Activated T-cell treated with anti-CD3 and anti-CD28 coated beads, Interleukin-2, amount 50 U/mL, for 4 hours (primary cell): ENCODE measurements at regions not wholly inside any gene's neighbourhood (a gene's known extent, or its start where the extent isn't known, plus 50 kb on each side); places are given as distances from the start of the nearest gene placed in this dataset.
"Not testable (repeated sequence)": the region's sequence is repeated elsewhere in the genome, so short reads cannot be mapped to it uniquely, and the experiment has no call there.

Experiments used
- ATAC-seq, 2 donors: fragments of 200-7000 bp; cut with Tn5 transposase; one replicate each; pipeline ENCODE4 v1.10.0; 2021
- DNase-seq: peaks from one replicate; pipeline ENCODE4 v3.0.0-alpha.2; 2020
- H3K27me3 Mint-ChIP-seq: one replicate; pipeline ENCODE4 v1.8.0; 2021; ENCODE audit warnings: low read depth, mixed read lengths
- H3K36me3 Mint-ChIP-seq: one replicate; pipeline ENCODE4 v1.8.0; 2022; ENCODE audit warnings: mixed read lengths; ENCODE audit not compliant: insufficient read depth
- H3K4me1 Mint-ChIP-seq: one replicate; pipeline ENCODE4 v1.8.0; 2021; ENCODE audit warnings: low read depth, mixed read lengths
- H3K4me3 Mint-ChIP-seq: one replicate; pipeline ENCODE4 v1.8.0; 2021; ENCODE audit warnings: mild to moderate bottlenecking, moderate library complexity, mixed read lengths
- H3K9me3 Mint-ChIP-seq: one replicate; pipeline ENCODE4 v1.8.0; 2021; ENCODE audit warnings: mixed read lengths

DNA sequence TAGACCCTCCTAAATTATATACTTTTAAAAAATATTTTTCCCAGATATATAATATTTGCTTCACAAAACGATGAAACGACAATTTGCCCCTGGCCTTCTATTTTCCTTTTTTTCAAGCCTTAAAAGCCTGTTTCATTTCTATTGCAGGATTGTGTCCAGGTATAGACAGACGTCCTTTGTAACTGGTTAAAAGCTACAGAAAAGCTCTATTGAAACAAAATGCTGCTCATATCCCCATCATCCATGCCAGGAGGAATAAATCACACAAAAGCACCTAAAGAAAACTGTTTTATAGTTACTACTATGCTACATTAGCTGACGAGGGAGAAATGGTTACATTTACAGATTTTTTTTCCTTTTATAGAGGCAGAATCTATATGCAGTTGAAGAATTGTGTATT lies 765.1 kb downstream of the DIAPH3 start:
- Mint-ChIP-seq H3K4me1 (no peaks in the 10 kb centered on the region), H3K9me3 (peaks cover 5% of the 10 kb centered on the region), H3K36me3 (no peaks in the 10 kb centered on the region), H3K4me3 (no peak overlapping the region), H3K27me3 (peaks cover 16% of the 10 kb centered on the region)
- no peak for ATAC-seq
- no peak for DNase-seq

DNA sequence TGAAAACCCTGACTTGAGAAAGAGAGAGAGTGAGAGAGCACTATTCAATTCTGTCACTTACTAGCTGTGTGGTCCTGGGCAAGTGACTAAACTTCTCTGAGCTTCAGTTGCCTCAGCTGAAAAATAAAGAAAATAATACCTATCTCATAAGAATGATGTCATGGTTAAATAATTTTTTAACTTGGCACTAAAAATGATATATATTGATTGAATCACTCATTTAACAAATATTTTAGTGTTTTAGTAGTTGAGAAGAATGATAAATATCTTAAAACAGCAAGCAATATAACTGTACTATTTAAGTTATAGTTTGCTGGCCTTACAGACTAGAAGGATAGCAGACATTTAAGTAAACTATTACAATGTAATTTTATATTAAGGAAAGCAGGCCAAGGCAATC lies 764.2 kb downstream of the DIAPH3 start:
- Mint-ChIP-seq H3K27me3 (peaks cover 16% of the 10 kb centered on the region), H3K4me1 (no peaks in the 10 kb centered on the region), H3K36me3 (no peaks in the 10 kb centered on the region), H3K9me3 (peaks cover 5% of the 10 kb centered on the region), H3K4me3 (no peak overlapping the region)
- ATAC-seq = no peak
- no peak for DNase-seq

DNA sequence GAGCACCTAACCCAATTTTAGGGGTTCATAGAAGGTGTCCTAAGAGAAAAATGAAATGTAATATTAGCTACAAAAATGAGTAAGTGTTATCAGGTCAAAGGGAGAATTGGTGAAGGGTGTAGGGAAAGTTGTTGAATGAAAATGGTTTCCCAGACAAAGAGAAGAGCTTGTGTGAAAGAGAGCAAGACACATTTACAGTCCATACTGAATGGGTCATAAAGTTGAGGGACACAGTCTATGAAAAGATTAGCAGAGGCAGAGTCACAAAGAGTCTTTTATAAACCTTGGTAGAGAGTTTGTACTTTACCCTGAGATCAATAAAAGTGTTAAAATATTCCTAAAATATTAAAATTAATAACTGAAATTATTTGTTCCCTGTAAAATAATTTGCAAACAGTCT lies 759.4 kb downstream of the DIAPH3 start:
- H3K9me3 Mint-ChIP-seq = peaks cover 31% of the 10 kb centered on the region
- peaks cover 8% of the 10 kb centered on the region for H3K27me3 Mint-ChIP-seq
- ATAC-seq (no peak), DNase-seq (no peak)
- H3K4me1 Mint-ChIP-seq = no peaks in the 10 kb centered on the region
- H3K36me3 Mint-ChIP-seq = no peaks in the 10 kb centered on the region
- H3K4me3 Mint-ChIP-seq = no peak overlapping the region

DNA sequence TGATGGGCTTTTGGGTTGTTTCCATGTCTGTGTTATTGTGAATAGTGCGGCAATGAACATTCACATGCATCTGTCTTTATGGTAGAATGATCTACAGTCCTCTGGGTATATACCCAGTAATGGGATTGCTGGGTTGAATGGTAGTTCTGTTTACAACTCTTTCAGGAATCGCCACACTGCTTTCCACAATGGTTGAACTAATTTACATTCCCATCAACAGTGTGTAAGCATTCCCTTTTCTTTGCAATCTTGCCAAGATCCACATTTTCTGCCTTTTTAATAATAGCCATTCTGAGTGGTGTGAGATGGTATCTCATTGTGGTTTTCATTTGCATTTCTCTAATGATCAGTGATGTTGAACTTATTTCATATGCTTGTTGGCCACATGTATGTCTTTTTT lies 756.5 kb downstream of the DIAPH3 start:
- peaks cover 31% of the 10 kb centered on the region for H3K9me3 Mint-ChIP-seq
- ATAC-seq, H3K4me3 Mint-ChIP-seq, H3K4me1 Mint-ChIP-seq, DNase-seq, H3K36me3 Mint-ChIP-seq: not testable (repeated sequence)
- peaks cover 10% of the 10 kb centered on the region for H3K27me3 Mint-ChIP-seq

DNA sequence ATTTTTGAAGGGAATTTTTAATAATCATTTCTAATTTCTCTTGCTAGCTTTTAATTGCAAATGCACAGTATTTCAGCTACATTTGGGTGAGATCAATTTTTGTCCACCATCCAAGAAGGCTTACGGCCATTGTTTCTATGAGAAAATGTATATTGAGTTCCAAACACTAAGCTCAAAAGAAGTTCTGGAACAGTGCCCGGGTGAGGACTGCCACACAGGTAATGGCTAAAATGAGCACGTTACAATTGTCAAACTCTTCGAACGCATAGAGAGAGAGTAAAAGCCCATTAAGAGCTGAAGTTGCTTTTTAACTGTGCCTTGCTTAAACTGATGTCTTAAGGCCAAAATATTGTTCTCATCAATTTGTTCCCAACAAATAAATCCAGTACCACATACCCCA lies 755.0 kb downstream of the DIAPH3 start:
- Mint-ChIP-seq H3K9me3 (peaks cover 25% of the 10 kb centered on the region), H3K36me3 (no peaks in the 10 kb centered on the region), H3K27me3 (peaks cover 5% of the 10 kb centered on the region), H3K4me3 (no peak overlapping the region), H3K4me1 (no peaks in the 10 kb centered on the region)
- no peak for ATAC-seq
- DNase-seq = no peak

DNA sequence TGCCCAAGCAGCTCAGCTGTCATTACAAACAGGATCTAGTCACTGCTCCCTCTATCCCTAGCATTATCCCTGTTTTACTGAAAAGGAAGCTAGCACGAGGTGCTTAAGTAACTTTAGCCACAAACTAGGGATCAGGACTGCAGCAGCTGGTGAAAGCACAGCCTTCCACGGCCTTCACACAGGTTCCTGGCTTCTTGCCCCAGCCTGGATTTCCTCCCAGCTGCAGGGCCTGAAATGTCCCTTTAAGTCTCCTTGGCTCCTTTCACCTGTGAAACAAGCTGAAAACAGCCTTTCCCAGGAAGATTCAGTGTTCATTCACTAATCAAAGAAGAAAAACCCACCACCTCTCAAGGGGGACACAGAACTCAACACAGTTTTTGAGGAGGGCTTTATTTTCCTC lies 754.5 kb downstream of the DIAPH3 start:
- peaks cover 5% of the 10 kb centered on the region for H3K27me3 Mint-ChIP-seq
- no peak overlapping the region for H3K4me3 Mint-ChIP-seq
- no peaks in the 10 kb centered on the region for H3K36me3 Mint-ChIP-seq
- peaks cover 25% of the 10 kb centered on the region for H3K9me3 Mint-ChIP-seq
- ATAC-seq = no peak
- no peaks in the 10 kb centered on the region for H3K4me1 Mint-ChIP-seq
- no peak for DNase-seq

DNA sequence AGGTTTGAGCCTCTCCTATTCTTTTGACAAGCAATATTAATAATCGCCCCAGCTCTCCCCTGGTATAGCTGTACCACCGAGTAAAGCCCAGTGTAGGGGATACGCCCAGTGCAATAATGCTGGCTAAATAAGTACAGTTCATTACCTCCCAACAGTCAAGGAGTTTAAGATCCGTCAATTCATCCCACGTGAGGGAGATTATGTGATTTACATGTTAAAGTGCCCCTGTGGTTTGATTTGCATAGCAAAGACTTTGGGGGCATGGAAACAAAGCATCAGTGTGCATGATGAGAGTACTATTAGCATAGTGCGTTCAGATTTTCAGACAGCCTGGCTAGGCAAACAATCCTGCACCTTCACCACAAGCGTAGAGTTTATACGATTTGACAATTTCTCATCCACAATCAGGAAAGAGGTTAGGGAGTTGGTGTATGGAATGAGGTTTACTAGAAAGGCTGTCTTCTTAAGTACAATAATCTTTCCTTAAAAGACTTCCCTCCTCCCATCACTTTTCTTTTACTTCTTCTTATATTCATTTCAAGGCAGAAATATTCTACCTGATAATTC lies 754.0 kb downstream of the DIAPH3 start:
- DNase-seq (no peak), ATAC-seq (no peak)
- Mint-ChIP-seq H3K36me3 (no peaks in the 10 kb centered on the region), H3K27me3 (peaks cover 5% of the 10 kb centered on the region), H3K4me1 (no peaks in the 10 kb centered on the region), H3K9me3 (peaks cover 25% of the 10 kb centered on the region), H3K4me3 (no peak overlapping the region)

DNA sequence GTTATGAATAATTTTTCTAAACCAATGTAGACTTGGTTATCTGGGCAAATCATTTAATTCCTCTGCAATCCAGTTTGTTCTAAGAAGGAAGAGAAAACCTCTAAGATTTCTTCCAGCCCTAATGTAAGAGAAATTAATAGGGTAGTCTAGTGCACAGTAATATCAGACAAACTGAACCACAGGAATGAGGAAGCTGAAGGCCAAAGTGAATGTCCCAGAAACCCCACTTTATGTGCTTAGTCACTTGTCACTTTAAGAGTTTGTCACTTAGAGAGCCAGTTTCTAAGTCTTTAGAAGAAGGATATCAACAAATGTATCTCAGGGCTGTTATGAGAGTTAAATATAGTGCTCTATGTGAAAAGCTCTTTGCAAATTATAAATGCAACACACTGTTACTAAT lies 750.6 kb downstream of the DIAPH3 start:
- no peaks in the 10 kb centered on the region for H3K9me3 Mint-ChIP-seq
- DNase-seq (no peak), ATAC-seq (no peak)
- peaks cover 7% of the 10 kb centered on the region for H3K27me3 Mint-ChIP-seq
- no peaks in the 10 kb centered on the region for H3K36me3 Mint-ChIP-seq
- no peak overlapping the region for H3K4me3 Mint-ChIP-seq
- H3K4me1 Mint-ChIP-seq = no peaks in the 10 kb centered on the region

DNA sequence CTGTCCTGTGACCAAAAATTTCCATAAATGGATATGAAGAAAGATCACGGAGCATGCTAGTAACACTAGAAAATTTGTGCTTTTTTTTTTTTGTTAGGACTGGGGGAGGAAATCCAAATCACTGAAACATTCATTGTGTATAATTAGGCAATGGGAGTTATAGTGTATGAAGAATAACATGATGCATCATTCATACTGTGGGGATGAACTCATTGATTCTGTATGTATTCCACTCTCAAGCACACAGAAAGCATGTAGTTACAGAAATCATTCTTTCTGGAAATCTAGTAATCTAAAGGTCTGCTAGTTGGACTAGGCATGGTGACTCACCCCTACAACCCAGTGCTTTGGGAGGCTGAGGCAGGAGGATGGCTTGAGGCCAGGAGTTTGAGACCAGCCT lies 749.7 kb downstream of the DIAPH3 start:
- Mint-ChIP-seq H3K36me3 (no peaks in the 10 kb centered on the region), H3K27me3 (peaks cover 7% of the 10 kb centered on the region), H3K4me3 (no peak overlapping the region), H3K4me1 (no peaks in the 10 kb centered on the region), H3K9me3 (no peaks in the 10 kb centered on the region)
- no peak for DNase-seq
- no peak for ATAC-seq

DNA sequence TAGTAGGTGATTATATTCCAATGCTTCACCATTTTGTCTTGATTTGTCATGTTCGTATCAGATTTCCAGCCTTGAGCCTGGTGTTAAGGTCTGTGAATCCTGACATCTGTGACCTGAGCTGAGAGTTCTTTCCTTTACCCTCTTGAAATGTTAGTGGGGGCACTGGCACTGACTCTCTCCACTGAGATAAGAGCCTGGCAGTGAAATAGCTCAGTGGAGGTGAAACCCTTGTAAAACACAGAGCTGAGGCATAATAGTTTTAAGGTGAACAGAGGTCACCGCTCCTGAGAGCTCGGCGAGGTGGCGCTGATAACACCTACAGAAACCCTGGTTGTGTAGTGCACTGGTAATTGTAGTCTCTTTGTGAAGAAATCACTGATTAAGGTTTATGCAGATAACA lies 748.2 kb downstream of the DIAPH3 start:
- no peak for ATAC-seq
- no peak overlapping the region for H3K4me3 Mint-ChIP-seq
- no peaks in the 10 kb centered on the region for H3K9me3 Mint-ChIP-seq
- no peaks in the 10 kb centered on the region for H3K4me1 Mint-ChIP-seq
- H3K27me3 Mint-ChIP-seq = peaks cover 7% of the 10 kb centered on the region
- no peaks in the 10 kb centered on the region for H3K36me3 Mint-ChIP-seq
- DNase-seq = no peak

DNA sequence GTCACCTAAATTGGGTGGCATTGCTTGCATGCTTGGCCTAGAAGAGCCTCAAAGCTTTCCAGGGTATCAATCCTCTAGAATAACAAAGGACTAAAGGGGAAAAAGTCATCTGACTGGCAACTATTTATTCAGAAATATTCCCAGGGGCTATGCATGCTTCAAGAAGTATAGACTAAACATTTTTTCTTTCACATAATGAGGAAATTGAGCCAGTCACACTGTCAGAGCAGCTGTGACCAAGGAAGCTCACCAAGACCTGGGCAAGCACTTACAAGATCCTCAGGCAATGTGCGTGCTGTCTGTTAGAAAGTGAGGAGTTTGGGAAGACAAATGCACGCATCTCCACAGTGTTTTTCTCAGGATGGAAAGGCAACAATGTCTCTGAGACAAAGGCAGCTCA lies 747.2 kb downstream of the DIAPH3 start:
- ATAC-seq = no peak
- no peak for DNase-seq
- Mint-ChIP-seq H3K27me3 (peaks cover 5% of the 10 kb centered on the region), H3K4me1 (no peaks in the 10 kb centered on the region), H3K36me3 (no peaks in the 10 kb centered on the region), H3K9me3 (no peaks in the 10 kb centered on the region), H3K4me3 (no peak overlapping the region)

DNA sequence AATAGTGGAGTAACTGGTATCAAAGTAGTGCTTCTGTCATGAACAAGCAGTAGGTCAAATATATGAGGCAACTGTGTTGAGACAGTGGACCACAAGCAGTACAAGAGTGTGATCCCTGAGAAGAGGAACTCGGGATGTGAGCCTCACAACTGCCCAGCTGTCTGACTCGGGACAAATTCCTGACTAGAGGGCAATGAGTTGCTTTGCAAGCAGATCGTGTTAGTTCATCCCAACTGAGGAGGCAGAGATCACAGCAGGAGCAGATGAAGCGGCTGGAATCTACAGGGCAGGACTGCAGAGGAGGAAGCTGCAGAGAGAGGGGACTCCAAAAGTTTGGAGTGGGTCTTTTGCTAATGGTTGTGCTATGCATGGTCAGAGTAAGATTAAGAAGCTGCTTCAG lies 741.1 kb downstream of the DIAPH3 start:
- Mint-ChIP-seq H3K9me3 (no peaks in the 10 kb centered on the region), H3K27me3 (peaks cover 9% of the 10 kb centered on the region), H3K36me3 (no peaks in the 10 kb centered on the region), H3K4me1 (no peaks in the 10 kb centered on the region), H3K4me3 (no peak overlapping the region)
- DNase-seq (no peak), ATAC-seq (no peak)

DNA sequence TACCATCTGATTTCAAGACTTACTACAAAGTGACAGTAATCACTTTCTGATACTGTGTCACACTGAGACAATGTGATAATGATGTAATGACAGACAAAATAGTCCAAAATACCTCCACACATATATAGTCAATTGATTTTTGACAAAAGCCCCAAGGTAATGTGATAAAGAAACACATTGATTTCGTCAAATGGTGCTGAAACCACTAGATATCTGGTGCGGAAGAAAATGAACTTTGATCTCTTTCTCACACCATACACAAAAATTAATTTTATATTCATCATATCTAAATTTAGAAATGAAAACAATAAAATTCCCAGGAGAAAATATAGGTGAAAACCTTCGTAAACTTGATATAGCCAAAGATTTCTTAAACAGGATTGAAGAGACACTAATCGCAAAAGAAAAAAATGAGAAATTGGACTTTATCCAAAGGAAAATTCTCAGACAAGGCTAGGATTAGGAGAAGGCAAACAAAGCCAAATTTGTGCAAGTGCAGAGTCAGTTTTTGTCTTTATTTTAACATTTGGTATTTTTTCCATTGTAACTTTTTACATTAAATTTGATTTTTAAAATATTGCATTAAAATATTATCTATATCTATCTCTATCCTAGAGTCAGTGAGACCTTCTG lies 739.9 kb downstream of the DIAPH3 start:
- Mint-ChIP-seq H3K9me3 (no peaks in the 10 kb centered on the region), H3K4me3 (no peak overlapping the region), H3K36me3 (no peaks in the 10 kb centered on the region), H3K4me1 (no peaks in the 10 kb centered on the region), H3K27me3 (peaks cover 9% of the 10 kb centered on the region)
- DNase-seq = no peak
- ATAC-seq = no peak

DNA sequence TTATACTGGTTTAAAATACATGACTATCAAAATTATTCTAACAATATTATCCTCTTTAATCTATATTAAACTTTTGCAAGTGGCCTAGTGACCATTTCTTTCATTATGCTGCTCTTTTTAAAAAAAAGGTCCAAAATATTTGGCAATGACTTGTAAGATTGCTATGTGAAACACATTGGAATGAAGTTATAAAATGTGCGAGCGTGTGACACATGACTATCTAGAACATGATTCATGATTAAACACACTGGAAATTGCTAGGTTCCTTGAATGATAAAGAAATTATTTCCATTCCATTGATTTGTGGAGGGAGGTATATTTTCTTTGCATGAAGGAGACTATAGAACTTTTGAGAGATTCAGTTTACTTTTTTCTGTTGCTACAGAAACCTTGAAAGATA lies 739.1 kb downstream of the DIAPH3 start:
- H3K27me3 Mint-ChIP-seq = peaks cover 9% of the 10 kb centered on the region
- H3K4me3 Mint-ChIP-seq = no peak overlapping the region
- no peak for DNase-seq
- no peak for ATAC-seq
- H3K4me1 Mint-ChIP-seq = no peaks in the 10 kb centered on the region
- no peaks in the 10 kb centered on the region for H3K36me3 Mint-ChIP-seq
- no peaks in the 10 kb centered on the region for H3K9me3 Mint-ChIP-seq

DNA sequence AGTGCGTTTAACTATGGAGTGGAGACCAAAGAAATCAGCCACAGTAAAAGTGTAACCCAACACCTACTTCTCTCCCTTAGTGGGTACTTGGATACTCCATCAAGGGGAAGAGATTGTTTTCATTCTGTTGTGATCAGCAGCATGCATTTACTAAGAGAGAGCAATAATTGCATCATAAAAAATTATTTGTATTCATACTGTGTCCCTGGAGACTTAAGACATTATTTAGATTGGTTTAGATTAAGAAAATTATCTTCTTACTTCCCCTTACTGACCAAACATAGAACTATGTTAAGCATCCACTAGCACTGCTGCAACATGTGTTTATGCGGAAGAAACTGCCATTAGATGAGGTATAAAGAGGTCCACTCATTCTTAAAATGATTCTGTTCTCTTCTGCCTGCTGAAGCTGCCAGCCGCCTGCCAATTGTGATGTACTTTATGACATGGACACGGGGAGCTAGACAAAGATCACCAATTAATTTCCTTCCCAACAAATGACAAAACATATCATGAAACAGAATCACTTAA lies 738.5 kb downstream of the DIAPH3 start:
- H3K9me3 Mint-ChIP-seq = no peaks in the 10 kb centered on the region
- no peak for ATAC-seq
- no peaks in the 10 kb centered on the region for H3K36me3 Mint-ChIP-seq
- H3K4me3 Mint-ChIP-seq = no peak overlapping the region
- H3K27me3 Mint-ChIP-seq = peaks cover 9% of the 10 kb centered on the region
- DNase-seq = no peak
- H3K4me1 Mint-ChIP-seq = no peaks in the 10 kb centered on the region
